ENCODE measurements at regions not wholly inside any gene's neighbourhood (a gene's known extent, or its start where the extent isn't known, plus 50 kb on each side); places are given as distances from the start of the nearest gene placed in this dataset.

GRCh38 chr13:107473253-107473652 lies 742.1 kb downstream of the LIG4 start:
- H4K20me1 ChIP-seq (ENCODE audit: insufficient read depth) = no peaks in the 10 kb centered on the region
- no TSS peak for BruUV-seq (replicated peaks)
- H3K9me2 ChIP-seq (ENCODE audit: insufficient read depth) = peaks cover 8% of the 10 kb centered on the region; the same call in 1 of the 2 replicates
- H3K9me3 ChIP-seq (ENCODE audit: insufficient read depth, low read depth) = no peaks in the 10 kb centered on the region
- TF ChIP-seq CTCF (conservative IDR thresholded peaks at IDR 0.05) (no peak), EZH2 (IDR thresholded peaks at IDR 0.05; ENCODE audit: low read depth) (no peak)
- H3K4me1 ChIP-seq (replicated peaks; ENCODE audit: insufficient read depth) = no peaks in the 10 kb centered on the region
- DNase-seq = no peak
- intact Hi-C loops (cut with micrococcal nuclease; ENCODE audit: unreplicated experiment) = no loop called here
- no peak overlapping the region for H3K27ac ChIP-seq
- no peak overlapping the region for H3K4me3 ChIP-seq
- no peak overlapping the region for H3K4me2 ChIP-seq
- no peaks in the 10 kb centered on the region for H3K79me2 ChIP-seq (ENCODE audit: low read depth)
- no peaks in the 10 kb centered on the region for H3K36me3 ChIP-seq (ENCODE audit: low read depth)
- no peaks in the 10 kb centered on the region for H3F3A ChIP-seq (ENCODE audit: insufficient read depth, low read depth)
- CTCF ChIA-PET = no interaction called here
- POLR2A ChIA-PET (ENCODE audit: unreplicated experiment) = no interaction called here
- no peak overlapping the region for H2AFZ ChIP-seq
- H3K27me3 ChIP-seq (ENCODE audit: insufficient read depth, low read depth) = no peaks in the 10 kb centered on the region

DNA sequence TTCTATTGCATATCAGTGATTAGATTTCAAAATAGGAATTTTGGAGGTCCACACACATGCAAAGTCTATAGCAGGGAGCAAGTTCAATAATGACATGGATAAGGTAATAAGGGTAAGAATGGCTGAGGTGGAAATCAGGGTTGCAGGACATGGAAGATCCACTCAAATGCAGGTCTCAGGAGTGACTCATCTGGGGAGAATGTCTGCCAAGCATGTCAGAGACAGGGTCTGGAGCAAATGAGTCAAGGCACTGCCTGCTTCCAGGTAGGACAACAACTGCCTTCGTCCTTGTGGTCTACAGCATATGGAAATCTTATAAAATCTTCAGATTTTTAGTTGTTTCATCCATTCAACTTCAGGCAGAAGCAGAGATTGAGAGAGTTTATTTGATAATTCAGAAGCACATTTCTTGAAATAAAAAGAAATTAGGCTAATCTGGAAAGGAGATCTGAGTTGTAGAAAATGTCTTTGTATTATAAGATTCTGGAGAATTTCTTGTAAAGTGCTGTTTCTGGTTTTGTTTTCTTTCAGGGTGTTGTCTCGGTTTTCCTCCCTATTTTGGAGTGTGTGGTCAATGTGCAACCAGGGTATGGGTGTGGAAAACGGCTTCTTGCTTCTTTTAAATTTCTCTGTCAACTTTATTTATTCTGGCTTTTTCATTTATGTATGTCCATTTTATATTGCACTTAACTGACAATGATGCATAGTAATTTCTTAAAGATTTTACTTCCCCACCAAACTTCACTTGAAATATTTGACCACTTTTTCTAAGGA lies 748.8 kb downstream of the LIG4 start:
- Histone ChIP-seq H2AFZ (no peak overlapping the region), H4K20me1 (ENCODE audit: insufficient read depth) (no peaks in the 10 kb centered on the region), H3K27ac (no peak overlapping the region), H3K4me1 (replicated peaks; ENCODE audit: insufficient read depth) (no peaks in the 10 kb centered on the region), H3F3A (ENCODE audit: insufficient read depth, low read depth) (no peaks in the 10 kb centered on the region), H3K9me3 (ENCODE audit: insufficient read depth, low read depth) (no peaks in the 10 kb centered on the region), H3K4me3 (no peak overlapping the region), H3K36me3 (ENCODE audit: low read depth) (no peaks in the 10 kb centered on the region), H3K4me2 (no peak overlapping the region), H3K27me3 (ENCODE audit: insufficient read depth, low read depth) (no peaks in the 10 kb centered on the region), H3K9me2 (ENCODE audit: insufficient read depth) (0 out of 2 replicates have a peak, but pooled peaks cover under 1% of the 10 kb centered on the region), H3K79me2 (ENCODE audit: low read depth) (no peaks in the 10 kb centered on the region)
- CTCF ChIA-PET = no interaction called here
- BruUV-seq (replicated peaks) = no TSS peak
- intact Hi-C loops (cut with micrococcal nuclease; ENCODE audit: unreplicated experiment) = no loop called here
- peak in 1 of 2 experiments; percentile 29 for DNase-seq
- POLR2A ChIA-PET (ENCODE audit: unreplicated experiment) = no interaction called here
- TF ChIP-seq EZH2 (IDR thresholded peaks at IDR 0.05; ENCODE audit: low read depth) = no peak
- no peak for TF ChIP-seq CTCF (conservative IDR thresholded peaks at IDR 0.05)

GRCh38 chr13:107462501-107462900 lies 752.8 kb downstream of the LIG4 start:
- Histone ChIP-seq H4K20me1 (ENCODE audit: insufficient read depth) (no peaks in the 10 kb centered on the region), H3K4me3 (no peak overlapping the region), H3K9me3 (ENCODE audit: insufficient read depth, low read depth) (no peaks in the 10 kb centered on the region), H3K27ac (no peak overlapping the region), H3F3A (ENCODE audit: insufficient read depth, low read depth) (no peaks in the 10 kb centered on the region), H3K79me2 (ENCODE audit: low read depth) (no peaks in the 10 kb centered on the region), H2AFZ (no peak overlapping the region), H3K4me1 (replicated peaks; ENCODE audit: insufficient read depth) (no peaks in the 10 kb centered on the region), H3K9me2 (ENCODE audit: insufficient read depth) (no peaks in the 10 kb centered on the region), H3K4me2 (no peak overlapping the region), H3K36me3 (ENCODE audit: low read depth) (no peaks in the 10 kb centered on the region), H3K27me3 (ENCODE audit: insufficient read depth, low read depth) (no peaks in the 10 kb centered on the region)
- ChIA-PET CTCF (no interaction called here), POLR2A (ENCODE audit: unreplicated experiment) (no interaction called here)
- intact Hi-C loops (cut with micrococcal nuclease; ENCODE audit: unreplicated experiment) = no loop called here
- no peak for TF ChIP-seq CTCF (conservative IDR thresholded peaks at IDR 0.05)
- no peak for TF ChIP-seq EZH2 (IDR thresholded peaks at IDR 0.05; ENCODE audit: low read depth)
- no peak for DNase-seq
- BruUV-seq (replicated peaks) = no TSS peak
